ENCODE measurements at regions not wholly inside any gene's neighbourhood (a gene's known extent, or its start where the extent isn't known, plus 50 kb on each side); places are given as distances from the start of the nearest gene placed in this dataset.
"Not testable (repeated sequence)": the region's sequence is repeated elsewhere in the genome, so short reads cannot be mapped to it uniquely, and the experiment has no call there.

DNA sequence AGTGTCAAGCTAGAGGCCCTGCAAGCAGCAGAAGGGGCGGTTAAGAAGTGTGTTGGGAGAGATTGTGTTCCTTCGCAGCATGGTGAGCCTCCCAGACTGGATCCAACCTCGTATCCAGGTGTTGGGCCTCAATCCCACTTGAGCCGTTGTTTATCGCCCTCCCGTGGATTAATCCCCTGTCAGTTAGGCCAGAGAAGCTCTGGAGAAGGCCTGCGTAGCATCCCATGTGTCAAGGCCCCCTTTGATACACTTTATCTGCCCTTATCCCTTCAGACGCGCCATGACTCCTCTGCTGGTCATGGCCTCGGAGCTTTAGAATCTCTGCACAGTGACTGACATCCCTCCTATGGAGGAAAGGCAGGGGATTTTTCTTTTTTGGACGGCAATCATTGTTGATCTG lies 181.0 kb downstream of the ZFP64 start:
- DNase-seq (ENCODE audit: low read depth in 2 of 2) = no peak

DNA sequence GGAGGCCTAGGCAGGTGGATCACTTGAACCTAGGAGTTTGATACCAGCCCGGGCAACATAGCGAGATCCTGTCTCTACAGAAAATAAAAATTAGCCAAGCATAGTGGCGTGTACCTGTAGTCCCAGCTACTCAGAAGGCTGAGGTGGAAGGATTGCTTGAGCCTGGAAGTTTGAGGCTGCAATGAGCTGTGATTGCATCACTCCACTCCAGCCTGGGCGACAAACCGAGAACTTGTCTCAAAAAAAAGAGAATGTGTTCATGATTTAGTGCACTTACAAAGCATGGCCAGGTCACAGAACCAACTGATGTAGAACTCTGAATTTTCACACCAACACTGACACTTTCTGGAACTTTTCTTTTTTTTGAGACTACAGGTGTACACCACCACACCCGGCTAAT lies 182.7 kb downstream of the ZFP64 start:
- no peak for DNase-seq (ENCODE audit: low read depth in 2 of 2)

DNA sequence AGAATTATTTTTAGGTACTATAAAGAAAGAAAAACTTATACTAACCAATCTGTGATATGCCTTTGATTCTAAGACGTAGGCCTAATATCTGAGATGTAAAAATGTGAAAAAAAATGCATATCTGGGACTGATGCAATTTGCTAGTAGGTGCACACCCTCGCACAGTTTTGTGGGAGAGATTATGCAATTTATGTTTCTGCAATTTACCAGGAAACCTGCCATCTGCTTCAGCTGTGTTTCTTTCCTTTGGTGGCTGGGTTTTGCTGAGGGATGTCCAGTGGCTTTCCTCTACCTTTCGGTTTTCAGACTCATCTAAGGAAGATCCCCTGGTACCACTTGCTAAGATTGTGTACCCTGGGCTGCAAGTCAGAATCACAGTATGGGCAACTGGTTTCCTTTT lies 186.9 kb downstream of the ZFP64 start:
- DNase-seq (ENCODE audit: low read depth in 2 of 2) = no peak

DNA sequence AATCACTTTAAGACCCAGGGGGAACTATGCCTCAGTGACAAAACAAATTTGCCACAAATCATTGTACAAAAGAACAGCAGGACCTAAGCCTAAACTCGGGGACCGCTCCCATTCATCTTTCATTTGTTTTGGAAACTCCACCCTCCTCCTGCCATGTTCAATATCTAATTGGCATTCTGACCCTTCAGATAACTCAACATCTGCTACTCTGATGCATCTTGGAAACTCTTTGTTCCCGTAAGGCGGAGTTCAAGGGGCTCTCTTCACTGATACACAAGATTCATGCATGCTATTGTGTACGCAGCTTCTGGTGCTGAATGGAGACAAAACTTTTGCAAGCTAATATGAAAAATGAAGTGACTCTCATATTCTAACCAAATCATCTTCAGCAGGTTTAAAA lies 187.6 kb downstream of the ZFP64 start:
- DNase-seq (ENCODE audit: low read depth in 2 of 2) = no peak

DNA sequence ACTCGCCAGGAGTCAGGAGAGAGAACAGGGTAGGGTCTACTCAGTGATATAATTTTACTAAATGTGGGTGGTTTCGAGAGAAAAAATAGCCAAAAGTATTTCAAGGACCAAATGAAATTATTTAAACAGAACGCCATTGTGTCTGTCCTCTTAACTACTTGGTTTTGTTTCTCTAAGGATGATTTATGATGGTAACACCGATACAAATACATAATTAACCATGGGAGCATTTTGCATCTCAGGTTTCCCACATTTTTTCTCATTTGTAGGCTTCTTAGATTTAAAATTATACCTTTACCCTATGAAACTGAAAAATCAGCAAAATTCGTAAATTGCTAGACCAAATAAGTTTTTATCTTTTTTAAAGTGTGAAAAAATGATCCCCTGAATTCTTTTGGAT lies 188.2 kb downstream of the ZFP64 start:
- DNase-seq (ENCODE audit: low read depth in 2 of 2) = no peak

DNA sequence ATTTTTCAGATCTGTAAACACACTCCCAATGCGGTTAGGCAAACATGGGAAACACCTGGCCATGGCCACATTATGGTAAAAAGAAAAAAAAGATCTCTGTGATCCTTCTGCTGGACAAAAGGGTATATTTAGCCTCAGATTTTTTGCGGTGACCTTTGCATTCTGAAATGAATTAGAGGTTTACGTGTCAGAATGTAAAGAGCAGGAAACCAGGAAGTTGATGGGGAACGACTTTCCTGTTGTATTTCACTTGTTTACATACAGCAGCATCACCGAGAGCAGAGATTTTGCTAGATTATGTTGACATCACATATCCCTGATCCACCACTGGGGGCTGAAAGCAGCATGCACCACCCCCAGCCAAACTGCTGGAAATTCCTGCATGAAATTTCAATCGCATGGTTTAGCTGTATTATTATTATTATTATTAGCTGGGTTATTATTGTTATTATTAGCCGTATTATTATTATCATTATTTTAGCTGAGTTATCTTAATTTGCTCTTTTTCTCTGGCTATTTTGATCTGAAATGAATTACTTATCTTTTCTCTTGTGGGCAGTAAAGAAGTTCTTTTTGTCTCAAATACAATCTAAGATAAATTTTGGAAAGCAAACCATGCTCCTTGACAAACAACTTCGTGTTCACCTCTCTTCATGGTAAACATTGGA lies 189.4 kb downstream of the ZFP64 start:
- no peak for DNase-seq (ENCODE audit: low read depth in 2 of 2)

DNA sequence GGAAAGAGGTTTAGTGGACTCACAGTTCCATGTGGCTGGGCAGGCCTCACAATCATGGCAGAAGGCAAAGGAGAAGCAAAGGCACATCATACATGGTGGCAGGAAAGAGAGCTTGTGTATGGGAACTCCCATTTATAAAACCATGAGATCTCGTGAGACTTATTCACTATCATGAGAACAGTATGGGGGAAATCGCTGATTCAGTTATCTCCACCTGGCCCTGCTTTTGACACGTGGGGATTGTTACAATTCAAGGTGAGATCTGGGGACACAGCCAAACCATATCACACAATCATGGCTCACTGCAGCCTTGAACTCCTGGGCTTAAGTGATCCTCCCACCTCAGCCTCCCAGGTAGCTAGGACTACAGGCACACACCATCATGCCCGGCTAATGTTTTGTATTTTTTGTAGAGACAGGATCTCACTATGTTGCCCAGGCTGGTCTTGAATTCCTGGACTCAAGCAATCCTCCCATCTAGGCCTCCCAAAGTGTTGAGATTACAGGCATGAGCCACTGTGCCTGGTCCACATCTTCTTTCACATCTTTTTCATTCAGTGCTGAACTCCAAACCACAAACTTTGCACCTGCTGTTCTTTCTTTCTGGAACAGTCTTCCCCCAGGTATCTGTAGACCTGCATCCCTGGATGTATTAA lies 194.2 kb downstream of the ZFP64 start:
- DNase-seq (ENCODE audit: low read depth in 2 of 2) = not testable (repeated sequence)

DNA sequence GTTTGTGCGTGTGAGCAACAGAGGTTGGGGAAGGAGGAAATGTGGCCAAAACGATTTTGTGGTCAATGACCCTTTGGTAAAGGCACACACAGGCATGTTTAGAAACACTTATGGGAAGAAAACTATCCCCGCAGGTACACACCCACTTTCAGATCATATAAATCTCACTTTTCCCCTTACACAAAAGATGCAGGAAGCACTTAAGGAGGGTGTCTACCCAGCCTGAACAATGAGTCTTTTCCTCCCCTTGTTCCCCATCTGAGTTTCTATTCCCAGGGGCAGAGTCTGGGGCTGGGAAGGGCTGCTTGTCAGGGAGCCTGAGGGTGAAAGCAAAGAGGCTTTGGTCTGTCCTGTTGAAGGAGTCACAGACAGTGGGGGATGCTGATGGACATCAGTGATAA lies 193.2 kb upstream of the SALL4 start:
- DNase-seq (ENCODE audit: low read depth in 2 of 2) = no peak

DNA sequence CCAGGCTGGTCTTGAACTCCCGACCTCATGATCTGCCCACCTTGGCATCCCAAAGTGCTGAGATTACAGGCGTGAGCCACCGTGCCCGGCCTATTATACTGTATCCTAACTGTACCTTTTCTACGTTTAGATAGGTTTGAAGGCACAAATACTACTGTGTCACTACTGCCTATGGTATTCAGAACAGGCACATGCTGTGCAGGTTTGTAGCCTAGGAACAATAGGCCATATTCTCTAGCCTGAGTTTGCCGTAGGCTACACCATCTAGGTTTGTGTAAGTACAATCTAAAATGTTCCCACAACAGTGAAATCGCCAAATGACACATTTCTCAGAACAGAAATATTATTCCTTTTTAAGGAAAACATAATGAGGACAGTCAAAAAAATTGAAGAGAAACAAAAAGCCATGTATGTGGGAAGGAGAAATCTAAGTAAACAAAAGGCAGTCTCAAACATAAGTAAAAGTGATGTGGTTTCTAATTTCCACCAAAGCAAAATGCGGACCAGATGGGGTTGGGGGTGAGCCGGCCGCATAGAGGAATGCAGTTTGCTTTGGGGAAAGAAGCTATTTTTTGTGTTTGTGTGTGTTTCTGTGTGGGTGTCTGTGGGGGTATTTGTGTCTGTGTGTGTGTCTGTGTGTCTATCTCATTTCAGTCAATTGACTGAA lies 192.6 kb upstream of the SALL4 start:
- DNase-seq (ENCODE audit: low read depth in 2 of 2) = no peak

DNA sequence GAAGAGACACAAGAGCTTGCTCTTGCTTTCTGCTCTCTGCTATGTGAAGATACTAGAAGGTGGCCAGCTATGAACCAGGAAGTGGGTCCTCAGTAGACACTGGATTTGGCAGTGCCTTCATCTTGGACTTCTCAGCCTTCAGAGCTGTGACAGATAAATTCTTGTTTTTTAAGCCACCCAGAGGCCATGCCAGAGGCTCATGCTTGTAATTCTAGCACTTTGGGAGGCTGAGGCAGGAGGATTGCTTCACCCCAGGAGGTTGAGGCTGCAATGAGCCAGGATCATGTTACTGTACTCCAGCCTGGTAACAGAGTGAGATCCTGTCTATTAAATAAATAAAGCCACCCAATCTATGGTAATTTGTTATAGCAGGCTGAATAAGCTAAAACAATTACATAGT lies 185.5 kb upstream of the SALL4 start:
- no peak for DNase-seq (ENCODE audit: low read depth in 2 of 2)

DNA sequence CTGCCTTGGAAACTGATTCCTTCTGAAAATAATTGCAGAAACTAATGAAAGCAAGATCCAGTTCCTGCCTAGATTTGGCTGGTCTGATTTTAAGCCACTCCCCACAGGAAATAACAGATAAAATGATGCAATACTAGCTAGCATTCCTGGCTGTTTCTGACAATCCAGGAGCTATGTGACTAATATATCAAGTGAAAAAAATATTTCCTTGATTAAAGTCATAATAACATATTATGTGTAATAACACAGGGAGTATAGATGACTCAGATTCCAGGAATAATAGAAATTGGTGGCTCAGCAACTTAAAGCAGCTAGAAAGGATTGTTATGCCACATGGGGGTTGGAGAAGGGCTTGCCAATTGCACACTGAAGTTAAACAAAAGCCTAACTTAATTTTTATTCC lies 182.7 kb upstream of the SALL4 start:
- no peak for DNase-seq (ENCODE audit: low read depth in 2 of 2)

DNA sequence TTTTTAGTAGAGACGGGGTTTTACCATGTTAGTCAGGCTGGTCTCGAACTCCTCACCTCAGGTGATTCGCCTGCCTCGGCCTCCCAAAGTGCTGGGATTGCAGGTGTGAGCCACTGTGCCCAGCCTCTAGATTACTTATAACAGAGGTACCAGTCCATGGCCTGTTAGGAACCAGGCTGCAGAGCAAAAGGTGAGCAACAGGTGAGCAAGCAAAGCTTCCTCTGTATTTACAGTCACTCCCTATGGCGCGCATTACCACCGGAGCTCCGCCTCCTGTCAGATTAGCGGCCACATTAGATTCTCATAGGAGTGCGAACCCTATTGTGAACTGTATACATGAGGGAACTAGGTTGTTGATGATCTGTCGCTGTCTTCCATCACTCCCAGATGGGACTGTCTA lies 178.0 kb upstream of the SALL4 start:
- DNase-seq (ENCODE audit: low read depth in 2 of 2) = no peak

DNA sequence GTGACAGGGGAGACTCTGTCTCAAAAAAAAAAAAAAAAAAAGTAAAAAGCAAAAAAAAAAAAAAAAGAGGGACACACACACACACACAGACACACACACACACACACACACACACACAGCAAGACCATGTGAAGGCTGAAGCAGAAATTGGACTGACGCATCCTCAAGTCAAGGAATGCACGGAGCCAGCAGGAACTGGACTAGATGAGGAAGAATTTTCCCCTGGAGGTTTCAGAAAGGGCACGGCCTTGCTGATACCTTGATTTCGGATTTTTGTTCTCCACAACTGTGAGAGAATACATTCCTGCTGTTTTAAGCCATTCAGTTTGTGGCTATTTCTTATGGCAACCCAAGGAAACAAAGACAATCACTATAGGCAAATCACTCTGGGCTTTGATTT lies 176.9 kb upstream of the SALL4 start:
- no peak for DNase-seq (ENCODE audit: low read depth in 2 of 2)

DNA sequence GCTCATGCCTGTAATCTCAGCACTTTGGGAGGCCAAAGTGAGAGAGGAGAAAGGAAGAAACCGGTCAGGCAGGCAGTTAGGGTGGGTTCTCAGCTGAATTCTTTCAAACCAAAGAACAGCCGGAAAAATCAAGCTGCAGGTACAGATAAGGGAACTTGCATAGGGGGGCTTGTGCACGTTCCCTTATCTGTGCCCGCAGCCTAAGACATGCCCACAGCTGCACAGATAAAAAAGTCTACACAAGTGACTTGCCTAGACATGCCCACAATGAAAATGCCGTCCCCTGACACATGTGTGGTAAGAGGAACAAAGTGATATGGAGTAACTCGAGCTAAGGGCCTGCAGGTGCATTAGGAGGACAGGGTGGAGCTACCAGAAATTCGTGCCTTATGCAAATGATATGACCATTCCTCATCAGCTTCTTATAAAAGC lies 175.8 kb upstream of the SALL4 start:
- no peak for DNase-seq (ENCODE audit: low read depth in 2 of 2)

DNA sequence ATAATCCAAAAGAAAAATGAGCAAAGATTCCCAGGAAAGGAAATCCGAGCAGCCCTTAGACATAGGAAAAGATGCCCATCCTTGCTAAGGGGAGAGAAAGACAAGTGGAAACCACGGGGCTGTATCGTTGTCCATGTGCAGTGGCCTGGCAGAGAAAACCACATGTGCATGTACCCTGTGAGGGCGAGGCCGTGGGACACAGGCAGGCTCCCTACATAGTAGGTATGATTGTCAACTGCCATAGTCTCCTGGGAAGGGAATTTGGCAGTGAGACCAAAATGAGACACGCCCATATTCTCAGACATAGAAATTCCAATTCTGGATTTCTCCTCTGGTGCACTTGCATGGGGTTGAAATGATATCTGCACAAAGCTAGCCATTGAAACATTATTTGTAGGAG lies 169.7 kb upstream of the SALL4 start:
- no peak for DNase-seq (ENCODE audit: low read depth in 2 of 2)

DNA sequence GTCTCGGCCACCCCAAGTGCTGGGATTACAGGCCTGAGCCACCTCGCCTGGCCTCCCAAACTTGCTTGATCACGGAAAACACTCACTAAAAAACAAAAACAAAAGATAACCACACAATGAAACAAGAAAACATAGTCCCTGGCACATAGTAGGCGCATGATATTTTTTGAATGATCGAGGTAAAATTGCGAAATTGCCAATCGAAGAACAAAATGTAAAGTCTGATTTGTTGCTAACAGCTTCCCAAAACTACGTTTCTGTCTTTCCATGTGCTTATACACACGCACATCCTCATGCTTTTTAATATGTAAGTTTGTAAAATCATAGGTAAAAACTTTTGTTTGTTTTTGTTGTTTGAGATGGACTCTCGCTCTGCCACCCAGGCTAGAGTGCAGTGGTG lies 168.5 kb upstream of the SALL4 start:
- DNase-seq (ENCODE audit: low read depth in 2 of 2) = no peak

DNA sequence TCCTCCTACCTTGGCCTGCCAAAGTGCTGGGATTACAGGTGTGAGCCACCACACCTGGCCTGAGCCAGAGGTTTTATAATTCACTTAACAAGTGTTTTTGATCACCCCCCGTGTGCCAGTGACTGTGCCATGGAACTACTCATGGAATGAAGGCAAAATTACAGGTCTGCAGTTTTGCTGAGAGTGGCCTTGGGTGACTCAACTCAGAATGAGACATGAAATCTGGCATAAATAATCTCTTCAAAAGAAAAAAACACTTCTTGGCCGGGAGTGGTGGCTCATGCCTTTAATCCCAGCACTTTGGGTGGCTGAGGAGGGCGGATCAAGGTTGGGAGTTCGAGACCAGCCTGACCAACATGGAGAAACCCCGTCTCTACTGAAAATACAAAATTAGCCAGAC lies 166.9 kb upstream of the SALL4 start:
- DNase-seq (ENCODE audit: low read depth in 2 of 2) = no peak

DNA sequence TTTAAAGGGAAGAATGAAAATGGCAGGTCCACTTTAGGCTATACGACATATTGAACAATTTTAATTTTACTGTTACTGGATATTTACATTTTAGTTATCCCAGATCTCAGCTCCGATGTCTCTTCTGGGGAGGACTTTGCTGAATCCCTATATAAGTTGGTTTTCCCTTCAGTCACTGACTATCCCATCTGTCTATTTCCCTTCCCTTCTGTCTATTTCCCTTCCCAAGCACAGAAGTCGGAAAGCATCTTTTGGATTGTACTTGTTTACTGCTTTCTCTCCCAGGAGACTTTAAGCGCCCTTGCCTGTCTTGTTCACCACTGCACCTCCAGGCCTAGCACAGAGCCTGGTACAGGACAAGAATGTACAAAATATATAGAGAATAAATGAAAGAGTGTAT lies 165.8 kb upstream of the SALL4 start:
- DNase-seq (ENCODE audit: low read depth in 2 of 2) = no peak

DNA sequence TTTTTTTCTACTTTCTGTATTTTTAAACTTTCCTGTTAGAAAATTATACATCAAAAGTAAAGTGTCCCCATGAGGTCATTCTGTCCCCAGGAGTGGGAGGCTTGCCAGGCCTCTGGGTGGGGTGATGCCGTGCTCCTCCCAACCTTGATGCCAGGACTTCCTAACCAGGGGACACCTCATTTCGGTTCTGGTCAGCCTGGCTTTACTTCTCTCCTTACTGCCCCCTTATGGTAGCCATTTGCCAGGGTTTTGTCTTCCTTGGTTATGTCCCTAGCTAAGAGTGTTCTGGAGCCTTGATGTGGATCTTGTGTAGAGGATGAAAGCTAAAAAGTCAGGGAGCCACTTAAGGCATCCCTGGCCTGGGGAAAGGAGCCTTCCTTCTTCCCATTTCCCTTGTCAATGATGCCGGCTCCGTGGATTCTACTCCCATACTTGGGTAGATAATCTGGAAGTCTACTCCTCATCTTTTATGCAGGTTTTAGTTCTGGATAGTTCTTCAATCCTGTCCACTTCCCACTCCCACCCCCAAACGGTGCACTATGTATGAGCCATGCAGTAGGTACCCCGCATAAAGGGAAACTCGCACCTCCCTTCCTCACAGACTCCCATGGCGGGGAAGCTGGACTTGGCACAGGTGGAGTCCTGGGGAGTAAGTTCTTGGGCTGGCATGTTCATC lies 164.1 kb upstream of the SALL4 start:
- DNase-seq (ENCODE audit: low read depth in 2 of 2) = no peak

DNA sequence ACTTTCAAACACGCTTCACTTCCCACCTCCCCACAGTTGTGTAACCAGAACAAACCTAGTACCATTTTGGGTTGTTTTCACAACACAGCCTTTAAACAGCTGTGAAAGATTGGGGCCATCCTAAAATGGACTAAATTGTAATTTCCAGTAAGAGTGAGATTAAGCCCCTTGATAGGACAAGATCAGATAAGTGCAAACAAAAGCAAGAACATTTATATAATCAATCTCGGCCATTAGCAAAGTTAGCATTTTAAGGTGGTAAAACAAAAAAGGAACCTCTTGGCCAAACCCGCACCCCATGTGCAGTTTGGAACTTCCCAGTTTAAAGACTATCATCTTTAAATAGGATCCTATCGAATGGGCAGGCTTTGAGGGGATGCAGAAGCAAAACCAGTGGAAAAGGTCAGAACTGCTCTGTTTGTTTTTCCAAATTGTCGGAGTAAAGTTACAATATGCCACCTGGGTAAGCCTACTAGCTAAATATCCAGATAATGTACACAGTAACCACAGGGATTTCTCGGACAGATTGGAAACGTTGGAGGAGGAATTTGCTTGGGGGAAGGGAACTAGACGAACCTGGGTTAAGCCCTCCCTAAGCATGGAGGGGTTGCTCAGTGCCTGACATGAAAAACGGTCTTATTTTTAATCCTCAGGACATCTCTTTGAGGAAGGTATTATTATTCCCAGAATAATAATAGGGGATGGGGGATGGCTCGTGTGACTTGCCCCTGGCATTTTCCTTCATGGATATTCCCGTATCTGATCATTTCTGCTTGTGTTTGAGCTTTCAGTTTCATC lies 159.8 kb upstream of the SALL4 start:
- DNase-seq (ENCODE audit: low read depth in 2 of 2) = no peak

DNA sequence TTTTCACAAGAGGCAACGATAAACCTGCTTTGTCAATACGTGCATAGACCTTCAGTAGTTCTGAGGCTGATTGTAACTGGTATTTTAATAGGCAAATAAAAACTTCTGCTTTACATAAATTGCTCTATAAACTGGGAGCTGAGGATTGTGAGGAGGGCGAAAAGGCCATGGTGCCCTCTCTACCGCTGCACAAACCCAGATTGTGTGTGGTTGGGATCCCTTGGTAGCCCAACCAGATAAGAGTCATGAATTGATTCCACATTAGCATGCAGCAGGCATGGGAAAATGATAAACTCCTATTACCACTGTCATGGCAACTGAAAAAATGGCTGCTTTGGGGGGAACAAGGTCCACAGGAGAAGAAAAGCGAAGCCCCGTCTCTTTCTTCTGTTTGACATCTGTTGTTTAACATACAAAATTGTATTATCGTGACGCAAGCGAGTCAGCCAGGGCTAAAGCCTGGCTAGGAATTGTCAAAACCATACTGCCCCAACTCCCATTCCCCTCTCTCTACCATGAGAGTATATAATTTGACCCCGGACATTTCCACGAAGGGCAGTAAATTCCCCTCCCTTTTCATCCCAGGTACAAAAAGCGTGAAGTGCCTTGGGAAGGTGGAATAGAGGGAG lies 157.8 kb upstream of the SALL4 start:
- DNase-seq (ENCODE audit: low read depth in 2 of 2) = no peak

All from stimulated activated CD8-positive, alpha-beta memory T cell treated with anti-CD3 and anti-CD28 coated beads, Interleukin-15, amount 100 ng/mL, for 48 hours (primary cell).